ENCODE measurements at regions not wholly inside any gene's neighbourhood (a gene's known extent, or its start where the extent isn't known, plus 50 kb on each side); places are given as distances from the start of the nearest gene placed in this dataset.
A peak's percentile ranks its signal among the peaks of the same experiment; 100 is the strongest.
"Not testable (repeated sequence)": the region's sequence is repeated elsewhere in the genome, so short reads cannot be mapped to it uniquely, and the experiment has no call there.

- no peak for TF ChIP-seq JUND (IDR thresholded peaks at IDR 0.05; ENCODE audit: low read depth)
- in situ Hi-C loops (cut with HindIII; ENCODE audit: low pct_unique_long_range_greater_than_20kb, low sequenced_read_pairs), result no loop called here
- DNase-seq (ENCODE audit: low read depth in 1 of 2, low spot score in 1 of 2), result peak in 1 of 2 experiments; percentile 67
Observed at GRCh38 chr7:69105092-69105491, 493.2 kb upstream of the AUTS2 start.

GRCh38 chr7:69105981-69106380, 492.3 kb upstream of the AUTS2 start:
- in situ Hi-C loops (cut with HindIII; ENCODE audit: low pct_unique_long_range_greater_than_20kb, low sequenced_read_pairs), result no loop called here
- no peak for TF ChIP-seq JUND (IDR thresholded peaks at IDR 0.05; ENCODE audit: low read depth)
- no peak for DNase-seq (ENCODE audit: low read depth in 1 of 2, low spot score in 1 of 2)

GRCh38 chr7:69106449-69106848, 491.8 kb upstream of the AUTS2 start:
- in situ Hi-C loops (cut with HindIII; ENCODE audit: low pct_unique_long_range_greater_than_20kb, low sequenced_read_pairs); DNase-seq (ENCODE audit: low read depth in 1 of 2, low spot score in 1 of 2): not testable (repeated sequence)

DNA sequence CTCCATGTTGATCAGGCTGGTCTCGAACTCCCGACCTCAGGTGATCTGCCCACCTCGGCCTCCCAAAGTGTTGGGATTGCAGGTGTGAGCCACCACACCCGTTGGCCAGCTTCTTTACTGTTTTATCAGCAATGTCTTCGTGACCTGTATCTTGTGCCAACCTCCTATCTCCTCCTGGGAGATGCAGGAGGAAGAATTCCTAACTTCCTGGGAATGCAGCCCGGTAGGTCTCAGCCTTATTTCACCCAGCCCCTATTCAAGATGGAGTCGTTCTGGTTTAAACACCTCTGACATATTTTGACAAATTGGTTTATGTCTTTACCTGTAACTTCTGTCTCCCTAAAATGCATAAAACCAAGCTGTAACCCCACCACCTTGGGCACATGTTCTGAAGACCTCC, 491.3 kb upstream of the AUTS2 start:
- in situ Hi-C loops (cut with HindIII; ENCODE audit: low pct_unique_long_range_greater_than_20kb, low sequenced_read_pairs); DNase-seq (ENCODE audit: low read depth in 1 of 2, low spot score in 1 of 2): not testable (repeated sequence)

DNA sequence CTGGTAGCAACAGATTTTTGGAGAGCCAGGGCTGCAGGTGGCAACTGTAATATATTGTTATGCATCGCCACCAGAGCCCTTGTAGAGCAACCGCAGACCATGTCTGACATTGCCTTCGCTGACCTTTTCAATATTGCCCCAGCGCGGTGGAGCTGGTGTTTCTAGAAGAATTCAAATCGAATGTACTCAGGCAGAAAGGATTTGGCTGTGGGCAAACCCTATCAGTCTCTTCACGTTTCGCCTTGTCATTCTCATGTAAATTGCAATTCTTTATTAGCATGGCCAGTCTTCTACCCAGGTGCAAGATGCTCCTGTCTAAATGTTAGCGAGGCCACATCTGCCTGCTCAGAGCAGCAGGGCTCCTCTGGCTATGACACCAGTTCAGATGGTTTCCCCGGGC, 490.2 kb upstream of the AUTS2 start:
- in situ Hi-C loops (cut with HindIII; ENCODE audit: low pct_unique_long_range_greater_than_20kb, low sequenced_read_pairs), result no loop called here
- no peak for DNase-seq (ENCODE audit: low read depth in 1 of 2, low spot score in 1 of 2)
- TF ChIP-seq JUND (IDR thresholded peaks at IDR 0.05; ENCODE audit: low read depth), result no peak

DNA sequence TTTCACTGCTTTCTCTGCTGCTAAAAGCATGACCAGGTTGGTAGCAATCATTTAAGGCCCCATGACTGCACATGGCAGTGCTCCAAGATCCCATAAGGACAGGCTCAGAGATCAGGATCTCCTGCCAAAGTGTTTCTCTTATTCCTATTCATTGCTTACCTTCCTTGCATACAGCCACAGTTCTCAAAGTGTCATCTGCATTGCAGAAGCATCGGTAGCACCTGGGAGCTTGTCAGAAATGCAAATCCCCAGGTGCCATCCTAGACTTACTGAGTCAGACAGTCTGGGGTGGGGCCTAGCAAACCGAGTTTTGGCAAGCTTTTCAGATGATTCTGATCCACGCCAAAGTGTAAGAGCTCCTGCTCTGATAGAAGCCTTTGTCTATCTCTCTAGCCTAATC, 489.0 kb upstream of the AUTS2 start:
- in situ Hi-C loops (cut with HindIII; ENCODE audit: low pct_unique_long_range_greater_than_20kb, low sequenced_read_pairs), result no loop called here
- DNase-seq (ENCODE audit: low read depth in 1 of 2, low spot score in 1 of 2), result no peak
- no peak for TF ChIP-seq JUND (IDR thresholded peaks at IDR 0.05; ENCODE audit: low read depth)

DNA sequence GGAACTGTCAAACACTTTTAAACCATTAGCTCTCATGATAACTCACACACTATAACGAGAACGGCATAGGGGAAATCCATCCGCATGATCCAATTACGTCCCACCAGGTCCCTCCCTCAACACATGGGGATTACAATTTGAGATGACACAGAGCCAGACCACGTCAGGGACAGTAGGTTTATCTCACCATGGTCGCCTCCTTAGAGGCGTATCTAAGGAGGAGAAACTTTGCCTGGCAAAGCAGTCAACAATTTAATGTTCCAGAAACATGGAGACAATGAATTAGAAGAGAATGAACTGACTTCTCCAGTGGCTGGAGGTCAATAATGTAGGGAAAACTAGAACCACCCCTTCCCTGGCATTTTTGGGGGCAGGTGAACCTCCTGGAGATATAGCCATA, 488.4 kb upstream of the AUTS2 start:
- in situ Hi-C loops (cut with HindIII; ENCODE audit: low pct_unique_long_range_greater_than_20kb, low sequenced_read_pairs), result no loop called here
- no peak for TF ChIP-seq JUND (IDR thresholded peaks at IDR 0.05; ENCODE audit: low read depth)
- no peak for DNase-seq (ENCODE audit: low read depth in 1 of 2, low spot score in 1 of 2)

GRCh38 chr7:69110450-69111050, 487.7 kb upstream of the AUTS2 start:
- TF ChIP-seq JUND (IDR thresholded peaks at IDR 0.05; ENCODE audit: low read depth), result no peak
- in situ Hi-C loops (cut with HindIII; ENCODE audit: low pct_unique_long_range_greater_than_20kb, low sequenced_read_pairs), result no loop called here

DNA sequence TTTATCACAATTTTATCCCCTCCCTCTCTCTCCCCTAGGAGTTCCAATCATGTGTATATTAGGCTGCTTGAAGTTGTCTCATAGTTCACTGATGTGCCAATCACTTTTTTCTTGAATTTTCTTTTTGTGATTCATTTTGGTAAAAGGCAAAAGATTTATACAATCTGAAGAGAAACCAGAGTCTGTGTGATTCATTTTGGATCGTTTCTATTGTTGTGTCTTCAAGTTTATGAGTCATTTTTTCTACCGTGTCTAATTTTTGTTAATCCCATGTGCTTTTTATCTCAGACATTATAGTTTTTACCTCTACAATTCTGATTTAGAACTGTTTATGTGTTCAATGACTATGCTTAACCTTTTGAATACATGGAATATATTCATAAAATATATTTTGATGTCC, 483.9 kb upstream of the AUTS2 start:
- no peak for TF ChIP-seq JUND (IDR thresholded peaks at IDR 0.05; ENCODE audit: low read depth)
- in situ Hi-C loops (cut with HindIII; ENCODE audit: low pct_unique_long_range_greater_than_20kb, low sequenced_read_pairs), result no loop called here
- DNase-seq (ENCODE audit: low read depth in 1 of 2, low spot score in 1 of 2), result no peak

More at GRCh38 chr7:69110450-69111050, 487.7 kb upstream of the AUTS2 start:
- DNase-seq (ENCODE audit: low read depth in 1 of 2, low spot score in 1 of 2), result no peak

GRCh38 chr7:69115788-69116187, 482.5 kb upstream of the AUTS2 start:
- in situ Hi-C loops (cut with HindIII; ENCODE audit: low pct_unique_long_range_greater_than_20kb, low sequenced_read_pairs), result no loop called here
- DNase-seq (ENCODE audit: low read depth in 1 of 2, low spot score in 1 of 2), result peak in 1 of 2 experiments; percentile 46
- no peak for TF ChIP-seq JUND (IDR thresholded peaks at IDR 0.05; ENCODE audit: low read depth)

DNA sequence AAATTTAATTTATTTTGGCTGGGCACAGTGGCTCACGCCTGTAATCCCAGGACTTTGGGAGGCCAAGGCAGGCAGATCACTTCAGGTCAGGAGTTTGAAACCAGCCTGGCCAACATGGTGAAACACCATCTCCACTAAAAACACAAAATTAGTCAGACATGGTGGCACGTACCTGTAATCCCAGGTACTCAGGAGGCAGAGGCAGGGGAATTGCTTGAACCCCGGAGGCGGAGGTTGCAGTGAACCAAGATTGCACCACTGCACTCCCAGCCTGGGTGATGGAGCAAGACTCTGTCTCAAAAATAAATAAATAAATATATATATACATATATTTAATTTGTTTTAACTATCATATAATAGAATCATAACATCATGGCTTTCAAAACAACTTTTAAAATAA, 482.1 kb upstream of the AUTS2 start:
- in situ Hi-C loops (cut with HindIII; ENCODE audit: low pct_unique_long_range_greater_than_20kb, low sequenced_read_pairs); DNase-seq (ENCODE audit: low read depth in 1 of 2, low spot score in 1 of 2): not testable (repeated sequence)

GRCh38 chr7:69122953-69123352, 475.3 kb upstream of the AUTS2 start:
- no peak for TF ChIP-seq JUND (IDR thresholded peaks at IDR 0.05; ENCODE audit: low read depth)
- no peak for DNase-seq (ENCODE audit: low read depth in 1 of 2, low spot score in 1 of 2)
- in situ Hi-C loops (cut with HindIII; ENCODE audit: low pct_unique_long_range_greater_than_20kb, low sequenced_read_pairs), result no loop called here

- no peak for DNase-seq (ENCODE audit: low read depth in 1 of 2, low spot score in 1 of 2)
- in situ Hi-C loops (cut with HindIII; ENCODE audit: low pct_unique_long_range_greater_than_20kb, low sequenced_read_pairs), result no loop called here
- no peak for TF ChIP-seq JUND (IDR thresholded peaks at IDR 0.05; ENCODE audit: low read depth)
Observed at GRCh38 chr7:69126896-69127479, 471.3 kb upstream of the AUTS2 start.

- no peak for DNase-seq (ENCODE audit: low read depth in 1 of 2, low spot score in 1 of 2)
- in situ Hi-C loops (cut with HindIII; ENCODE audit: low pct_unique_long_range_greater_than_20kb, low sequenced_read_pairs), result no loop called here
- no peak for TF ChIP-seq JUND (IDR thresholded peaks at IDR 0.05; ENCODE audit: low read depth)
Observed at GRCh38 chr7:69129524-69129923, 468.8 kb upstream of the AUTS2 start.
